ENCODE measurements at regions not wholly inside any gene's neighbourhood (a gene's known extent, or its start where the extent isn't known, plus 50 kb on each side); places are given as distances from the start of the nearest gene placed in this dataset.
"Not testable (repeated sequence)": the region's sequence is repeated elsewhere in the genome, so short reads cannot be mapped to it uniquely, and the experiment has no call there.

DNA sequence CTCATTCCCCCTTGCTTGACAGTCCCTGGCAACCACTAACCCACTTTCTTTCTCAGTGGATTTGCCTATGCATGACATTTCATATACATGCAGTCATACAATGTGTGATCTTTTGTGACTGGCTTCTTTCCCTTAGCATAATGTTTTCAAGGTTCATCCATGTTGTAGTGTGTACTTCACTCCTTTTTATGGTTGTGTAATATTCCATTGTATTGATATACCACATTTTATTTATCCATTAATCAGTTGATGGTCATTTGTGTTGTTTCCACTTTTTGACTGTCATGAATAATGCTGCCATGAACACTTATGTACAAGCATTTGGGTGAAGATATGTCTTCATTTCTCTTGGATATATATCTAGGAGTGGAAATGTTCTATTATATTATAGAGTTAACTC is 127.7 kb upstream of the GRIK3 start:
- no peak for DNase-seq (ENCODE audit: low read depth)

DNA sequence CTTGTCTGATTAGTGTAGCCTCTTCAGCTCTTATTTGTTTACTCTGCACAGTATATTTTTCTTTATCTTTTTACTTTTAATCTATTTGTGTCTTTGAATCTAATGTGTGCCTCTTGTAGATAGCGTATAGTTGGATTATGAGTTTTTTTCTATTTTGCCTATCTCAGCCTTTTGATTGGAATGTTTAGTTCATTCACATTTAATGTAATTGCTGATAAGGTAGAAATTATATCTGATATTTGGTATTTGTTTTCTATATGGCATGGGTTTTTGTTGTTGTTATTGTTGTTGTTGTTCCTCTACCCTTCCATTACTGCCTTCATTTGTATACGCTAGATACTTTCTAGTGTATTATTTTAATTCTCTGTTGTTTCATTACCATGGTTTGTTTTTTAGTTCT is 131.7 kb upstream of the GRIK3 start:
- no peak for DNase-seq (ENCODE audit: low read depth)

DNA sequence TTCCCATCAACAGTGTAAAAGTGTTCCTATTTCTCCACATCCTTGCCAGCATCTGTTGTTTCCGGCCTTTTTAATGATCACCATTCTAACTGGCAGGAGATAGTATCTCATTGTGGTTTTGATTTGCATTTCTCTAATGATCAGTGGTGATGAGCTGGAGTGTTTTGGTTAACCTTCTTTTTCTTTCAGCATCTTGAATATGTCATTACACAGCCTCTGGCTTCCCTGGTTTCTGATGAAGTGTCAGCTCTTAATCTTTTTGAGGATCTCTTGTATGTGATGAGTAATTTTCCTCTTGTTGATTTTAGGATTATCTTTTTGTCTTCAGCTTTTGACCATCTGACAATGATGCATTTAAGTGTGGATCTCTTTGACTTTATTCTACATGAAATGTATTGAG is 133.2 kb upstream of the GRIK3 start:
- DNase-seq (ENCODE audit: low read depth), result no peak

DNA sequence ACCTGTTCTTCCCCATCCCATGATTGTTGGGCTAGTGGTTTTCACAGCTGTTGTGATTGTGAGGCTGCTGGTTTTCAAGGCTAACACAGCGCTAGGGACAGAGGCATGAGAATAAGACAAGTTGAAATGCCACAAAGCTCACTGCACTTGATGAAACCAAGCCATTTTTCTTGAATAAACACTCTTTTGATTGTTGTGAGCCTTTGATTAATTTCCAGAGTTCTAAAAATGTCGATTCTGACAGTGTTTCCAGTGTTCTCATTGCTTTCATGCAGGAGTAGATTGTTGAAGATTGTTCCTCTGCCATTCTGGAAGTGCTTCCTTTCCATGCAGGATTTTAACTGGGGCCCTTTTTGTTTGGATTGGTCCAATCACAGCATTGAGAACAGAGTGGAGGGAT is 134.9 kb upstream of the GRIK3 start:
- no peak for DNase-seq (ENCODE audit: low read depth)

DNA sequence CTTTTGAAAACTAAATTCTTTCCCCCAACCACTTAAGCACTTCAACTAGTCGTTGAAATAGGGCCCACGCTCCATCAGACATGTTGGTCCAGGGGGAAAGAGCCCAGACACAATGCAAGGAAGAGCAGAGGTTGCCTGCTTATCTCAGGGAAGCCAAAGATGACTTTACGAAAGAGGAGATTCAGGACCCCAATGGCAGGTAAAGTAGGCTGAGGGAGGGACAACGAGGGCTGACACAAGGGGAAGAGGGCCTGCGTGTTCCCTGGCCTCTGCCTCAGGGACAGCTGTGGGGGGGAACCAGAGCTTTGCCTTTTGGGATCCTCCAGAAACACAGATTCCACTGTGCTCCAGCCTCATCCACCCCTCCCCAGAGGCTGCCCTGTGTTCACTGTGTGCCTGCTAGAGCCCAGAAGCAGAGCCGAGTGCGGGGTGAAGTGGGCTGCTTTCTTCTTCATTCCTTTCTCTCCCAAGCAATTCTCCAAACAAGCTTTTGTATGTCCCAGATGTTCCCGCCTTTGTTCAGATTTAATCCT is 135.5 kb upstream of the GRIK3 start:
- no peak for DNase-seq (ENCODE audit: low read depth)

DNA sequence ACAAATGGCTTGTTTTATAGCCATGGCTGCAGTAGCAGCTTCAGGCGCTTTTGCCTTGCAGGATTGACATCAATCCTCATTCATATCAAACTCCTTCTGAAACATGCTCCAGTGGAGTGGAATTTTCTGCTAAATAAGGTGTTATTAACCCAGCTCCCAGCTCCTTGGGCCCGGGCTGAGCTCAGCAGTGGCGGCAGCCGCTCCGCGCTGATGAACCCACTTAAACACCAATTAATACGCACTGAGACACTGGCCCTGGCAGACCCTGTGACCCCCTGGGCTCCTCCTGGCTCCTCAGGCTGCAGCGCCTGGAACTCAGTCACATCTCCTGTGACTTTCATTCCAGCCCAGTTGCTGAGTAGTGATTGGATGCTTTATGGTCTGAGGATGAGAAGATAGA is 137.4 kb upstream of the GRIK3 start:
- no peak for DNase-seq (ENCODE audit: low read depth)

DNA sequence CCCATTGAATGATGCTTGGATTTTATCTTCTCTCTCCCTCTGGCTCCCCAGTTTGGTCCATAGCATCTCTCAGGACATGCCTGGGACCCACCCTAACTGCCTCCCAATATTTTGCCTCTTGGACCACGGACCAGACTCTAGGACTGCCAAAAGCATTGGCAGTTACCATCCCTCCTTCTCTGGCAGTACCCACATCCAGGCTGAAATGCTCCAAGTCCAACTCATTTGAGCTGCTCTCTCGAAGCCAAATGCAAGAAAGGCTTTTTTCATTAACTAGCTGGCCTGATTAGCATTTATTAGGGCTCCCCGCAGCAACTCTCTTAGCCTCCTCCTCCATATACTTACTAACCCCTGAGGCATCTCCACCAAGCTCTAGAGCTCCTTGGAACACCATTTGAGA is 140.0 kb upstream of the GRIK3 start:
- DNase-seq (ENCODE audit: low read depth), result no peak

DNA sequence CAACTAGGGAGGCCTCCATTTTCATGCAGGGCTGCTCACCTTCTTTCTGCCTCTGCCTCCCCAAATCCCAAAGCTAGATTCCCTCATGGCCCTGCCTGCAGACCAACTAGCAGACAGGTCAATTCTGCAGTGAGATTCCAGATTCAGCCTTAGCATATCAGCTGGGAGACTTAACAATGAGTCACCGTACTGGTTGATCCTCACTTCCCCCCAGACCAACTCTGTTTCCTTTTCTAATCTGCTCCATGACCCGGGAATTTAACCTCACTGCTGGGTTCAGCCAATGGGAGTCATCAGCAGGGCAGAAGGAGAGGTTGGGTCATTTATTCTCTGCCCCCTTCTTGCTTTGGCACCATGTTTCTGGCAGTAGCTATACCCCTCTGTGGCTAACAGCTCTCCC is 140.6 kb upstream of the GRIK3 start:
- no peak for DNase-seq (ENCODE audit: low read depth)

DNA sequence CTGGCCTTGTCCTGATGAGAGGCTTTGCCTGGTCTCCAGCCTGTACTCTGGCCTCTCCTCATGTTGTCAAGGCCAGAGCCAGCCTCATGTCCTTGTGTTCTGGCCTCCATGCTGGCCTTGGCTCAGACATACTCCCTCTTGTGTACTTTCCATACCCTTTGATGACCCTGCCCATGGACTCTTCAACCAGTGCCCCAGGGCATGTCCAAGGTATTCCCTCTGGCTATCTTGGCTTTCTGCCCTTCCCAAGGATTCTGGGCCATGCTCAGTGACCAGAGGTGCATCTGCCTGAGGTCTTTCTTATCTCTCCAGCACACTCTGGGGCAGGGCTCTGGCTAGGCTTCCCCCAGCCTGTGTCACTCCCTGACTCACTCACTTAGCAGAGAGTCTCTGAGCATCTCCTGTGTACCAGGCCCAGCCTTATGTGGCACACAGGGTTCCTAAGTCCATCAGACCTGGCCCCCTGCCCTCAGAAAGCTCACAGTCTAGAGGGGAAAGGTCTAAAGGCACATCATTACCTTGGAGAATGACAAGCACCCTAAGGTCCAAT is 141.4 kb upstream of the GRIK3 start:
- no peak for DNase-seq (ENCODE audit: low read depth)

DNA sequence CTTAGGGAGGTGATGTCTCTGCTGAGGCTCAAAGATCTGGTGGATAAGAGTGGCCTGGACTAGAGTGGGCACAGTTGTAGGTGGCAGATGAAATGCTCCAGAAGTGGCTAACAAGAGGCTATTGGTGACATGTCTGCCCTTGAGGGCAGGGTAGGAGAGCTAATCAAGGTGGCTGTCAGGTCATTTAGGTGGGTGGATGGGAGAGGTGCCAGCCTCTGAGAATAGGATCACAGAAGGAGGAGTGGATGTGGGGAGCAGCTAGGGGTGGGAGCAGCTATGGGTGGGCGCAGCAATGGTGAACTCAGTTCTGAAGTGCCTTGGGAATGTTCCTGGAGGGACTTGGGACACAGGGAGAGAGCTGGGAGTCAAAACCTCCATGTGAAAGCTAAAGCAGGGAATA is 142.0 kb upstream of the GRIK3 start:
- no peak for DNase-seq (ENCODE audit: low read depth)

DNA sequence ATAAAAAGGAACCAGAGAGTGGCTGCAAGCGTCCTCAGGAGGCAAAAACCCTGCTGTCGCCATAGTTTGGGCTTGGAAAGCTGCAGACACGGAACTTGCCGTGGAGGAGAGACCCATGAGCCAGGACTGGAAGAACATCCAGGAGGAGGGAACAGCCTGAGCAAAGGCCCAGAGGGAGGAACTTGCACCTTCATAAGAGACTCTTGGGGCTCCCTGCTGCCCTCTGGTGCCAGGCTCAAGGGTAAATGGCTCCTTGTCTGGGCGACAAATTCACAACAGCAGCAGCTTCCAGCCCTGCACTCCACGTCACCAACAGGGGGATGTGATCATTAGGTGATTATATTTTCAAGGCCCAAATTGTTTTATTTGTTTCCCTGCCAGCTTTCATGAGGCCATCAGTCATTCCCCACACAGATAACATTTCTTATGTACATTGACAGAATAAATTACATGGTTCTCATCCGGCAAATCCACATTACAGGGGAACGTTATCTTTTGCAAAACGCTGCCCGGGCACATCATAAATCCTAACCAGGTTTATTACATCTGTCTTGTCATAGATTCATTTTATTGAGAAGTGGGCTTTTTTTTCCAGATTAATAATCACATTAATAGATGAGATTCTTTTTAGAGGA is 143.0 kb upstream of the GRIK3 start:
- no peak for DNase-seq (ENCODE audit: low read depth)

DNA sequence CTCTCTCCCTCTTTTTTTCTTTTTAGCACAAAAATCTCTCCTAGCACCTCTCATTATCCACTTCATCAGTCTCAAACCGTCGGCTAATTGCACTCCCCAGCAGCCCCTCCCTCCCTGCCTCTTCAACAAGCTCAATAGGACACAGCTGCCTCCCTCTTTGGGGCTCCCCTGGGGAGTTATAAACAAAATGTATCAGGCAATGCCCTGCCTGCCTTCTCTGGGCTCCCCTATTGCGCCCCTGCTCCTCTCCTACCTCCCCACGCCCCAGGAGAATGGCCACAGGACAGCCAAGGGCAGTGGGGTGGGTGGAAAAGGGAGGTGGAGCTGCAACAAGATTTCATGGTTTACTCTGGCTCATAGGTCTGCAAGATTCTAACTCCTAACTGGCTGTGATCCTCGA is 147.1 kb upstream of the GRIK3 start:
- no peak for DNase-seq (ENCODE audit: low read depth)

DNA sequence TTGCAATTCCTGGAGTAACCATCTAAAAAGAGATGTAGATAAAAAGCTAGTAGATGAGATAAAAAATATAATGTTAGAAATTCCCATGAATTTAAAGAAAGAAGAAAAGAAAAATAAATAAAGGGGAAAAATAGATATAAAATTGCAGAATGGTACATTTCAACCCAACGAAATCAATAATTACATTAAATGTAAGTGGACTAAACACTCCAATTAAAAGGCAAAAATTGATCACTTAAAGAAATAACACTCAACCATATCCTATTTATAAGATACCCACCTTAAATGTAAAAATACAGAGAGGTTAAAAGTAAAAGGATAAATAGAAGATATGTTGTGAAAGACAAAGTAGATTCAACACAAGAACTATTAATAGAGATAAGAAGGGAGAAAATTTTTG is 150.5 kb upstream of the GRIK3 start:
- no peak for DNase-seq (ENCODE audit: low read depth)

DNA sequence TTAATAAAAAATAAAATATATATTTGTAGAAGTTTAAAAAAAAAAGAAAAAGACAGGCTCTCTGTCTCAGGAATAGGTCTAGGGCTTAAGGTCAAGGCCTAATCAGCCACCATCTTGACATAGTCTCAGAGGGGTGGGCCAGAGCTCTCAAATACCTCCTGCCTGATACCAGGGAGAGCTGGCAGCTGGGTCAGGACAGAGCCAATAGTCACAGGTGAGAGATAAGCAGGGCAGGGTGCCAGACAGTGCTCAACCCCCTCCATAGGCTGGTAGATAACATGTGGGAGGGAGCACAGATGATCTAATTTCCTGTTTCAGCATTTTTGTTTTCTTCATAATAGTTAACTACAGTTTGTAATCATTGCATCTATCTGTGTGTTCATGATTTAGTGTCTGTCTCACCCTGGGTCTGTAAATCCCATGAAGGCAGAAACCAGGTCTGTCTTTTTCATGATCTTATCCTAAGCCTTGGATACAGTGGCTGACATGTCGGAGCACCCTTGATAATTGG is 152.0 kb upstream of the GRIK3 start:
- DNase-seq (ENCODE audit: low read depth), result no peak

DNA sequence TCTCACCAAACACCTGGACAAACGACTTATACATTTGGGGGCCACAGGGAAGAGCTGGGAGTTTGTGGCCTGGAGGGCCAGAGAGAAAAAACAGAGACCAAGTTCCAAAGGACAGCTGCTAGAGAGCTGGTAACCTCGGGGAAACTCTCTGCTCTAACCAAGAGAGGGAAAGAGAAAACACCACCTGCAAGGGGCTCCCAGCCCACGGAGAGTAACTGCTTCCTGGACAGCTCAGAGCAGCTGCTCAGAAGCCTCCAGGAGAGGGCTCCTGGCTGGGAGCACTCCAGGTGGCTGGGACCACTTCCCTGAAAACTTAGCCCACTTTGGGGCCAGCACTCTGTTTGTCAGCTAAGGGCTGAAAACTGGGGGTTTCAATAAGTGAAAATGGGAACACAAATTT is 154.8 kb upstream of the GRIK3 start:
- no peak for DNase-seq (ENCODE audit: low read depth)

DNA sequence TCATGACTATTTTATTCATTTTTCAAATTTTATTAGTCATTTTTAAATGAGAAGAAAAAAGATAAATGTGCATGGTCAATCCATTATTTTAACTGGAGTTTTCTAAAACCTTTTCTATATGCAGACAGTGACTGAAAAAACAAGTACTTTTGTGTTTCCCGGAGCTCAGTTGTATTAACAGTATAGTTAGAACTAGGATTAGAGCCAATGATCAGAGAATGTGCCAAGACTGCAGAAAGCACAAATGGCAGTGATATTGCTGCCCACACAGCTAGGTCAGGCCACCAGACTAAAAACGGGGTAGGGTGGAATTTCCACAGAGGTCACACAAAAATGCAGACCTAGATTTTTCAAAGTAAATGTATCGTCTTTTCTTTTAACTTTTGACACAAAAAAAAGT is 163.1 kb upstream of the GRIK3 start:
- DNase-seq (ENCODE audit: low read depth), result no peak

DNA sequence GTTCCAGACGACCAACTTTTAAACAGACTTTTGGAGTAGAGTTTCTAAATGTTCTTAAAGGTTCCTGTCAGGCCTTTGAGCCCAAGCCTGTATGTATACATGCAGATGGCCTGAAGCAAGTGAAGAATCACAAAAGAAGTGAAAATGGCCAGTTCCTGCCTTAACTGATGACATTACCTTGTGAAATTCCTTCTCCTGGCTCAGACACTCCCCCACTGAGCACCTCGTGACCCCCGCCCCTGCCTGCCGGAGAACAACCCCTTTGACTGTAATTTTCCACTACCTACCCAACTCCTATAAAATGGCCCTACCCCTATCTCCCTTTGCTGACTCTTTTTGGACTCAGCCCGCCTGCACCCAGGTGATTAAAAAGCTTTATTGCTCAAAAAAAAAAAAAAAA is 180.0 kb upstream of the GRIK3 start:
- not testable (repeated sequence) for DNase-seq (ENCODE audit: low read depth)

DNA sequence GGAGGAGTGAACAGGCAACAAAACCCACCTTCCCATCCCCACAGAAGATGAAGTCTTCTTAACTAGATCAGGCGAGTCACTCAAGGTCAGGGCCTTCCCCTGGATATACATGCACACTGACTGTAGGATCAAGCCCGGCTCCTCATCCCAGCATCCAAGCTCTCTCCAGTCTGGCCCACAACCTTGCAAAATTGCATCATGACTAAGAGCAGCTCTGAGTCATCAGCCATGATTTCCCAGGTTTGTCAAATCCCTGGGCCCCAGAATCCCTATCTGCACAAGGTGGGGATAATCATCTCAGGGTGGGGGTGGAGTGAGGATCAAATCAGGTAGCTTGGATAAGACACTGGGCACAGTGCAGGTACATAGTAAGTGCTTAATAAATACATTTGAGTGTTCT is 199.3 kb upstream of the GRIK3 start:
- no peak for DNase-seq (ENCODE audit: low read depth)

DNA sequence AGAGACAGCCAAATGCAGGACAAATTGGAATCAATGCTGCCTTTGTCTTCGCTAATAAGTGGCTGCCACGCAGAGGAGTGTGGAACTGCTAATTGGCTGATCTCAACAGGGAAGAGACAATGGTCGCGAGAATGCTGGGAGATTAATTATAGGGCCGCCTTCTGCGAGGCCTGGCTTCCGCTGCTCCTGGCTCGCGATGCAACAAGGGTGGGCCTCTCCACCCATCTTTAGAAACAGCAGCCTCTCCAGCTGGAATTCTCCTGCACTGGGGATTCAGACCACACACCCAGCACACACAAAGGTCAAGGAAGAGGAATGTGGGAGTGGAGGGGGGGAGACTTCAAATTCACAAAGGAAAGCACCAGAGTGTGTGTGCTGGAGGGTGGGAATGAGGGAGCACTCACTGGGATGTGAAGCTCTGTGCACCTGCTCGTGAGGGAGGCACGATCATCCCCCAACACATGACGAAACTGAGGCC is 200.7 kb upstream of the GRIK3 start:
- no peak for DNase-seq (ENCODE audit: low read depth)

DNA sequence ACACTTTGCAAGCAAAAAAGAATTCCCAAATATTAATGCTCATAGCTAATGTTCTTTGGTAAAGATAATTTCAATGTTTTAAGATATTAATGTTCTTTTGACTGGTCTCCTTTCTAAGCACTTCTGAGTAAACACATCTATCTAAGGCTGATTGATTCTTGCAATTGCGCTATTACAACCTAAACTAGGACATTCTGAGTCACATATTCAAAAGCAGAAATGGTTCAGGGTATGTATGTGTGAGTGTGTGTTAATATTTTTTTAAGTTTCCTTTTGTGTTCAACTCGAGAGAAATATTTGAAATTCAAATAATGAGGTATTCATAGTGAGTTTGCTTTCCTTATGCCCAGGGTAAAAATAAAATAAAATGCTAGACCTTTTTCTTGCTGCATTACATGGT is 203.6 kb upstream of the GRIK3 start:
- no peak for DNase-seq (ENCODE audit: low read depth)

DNA sequence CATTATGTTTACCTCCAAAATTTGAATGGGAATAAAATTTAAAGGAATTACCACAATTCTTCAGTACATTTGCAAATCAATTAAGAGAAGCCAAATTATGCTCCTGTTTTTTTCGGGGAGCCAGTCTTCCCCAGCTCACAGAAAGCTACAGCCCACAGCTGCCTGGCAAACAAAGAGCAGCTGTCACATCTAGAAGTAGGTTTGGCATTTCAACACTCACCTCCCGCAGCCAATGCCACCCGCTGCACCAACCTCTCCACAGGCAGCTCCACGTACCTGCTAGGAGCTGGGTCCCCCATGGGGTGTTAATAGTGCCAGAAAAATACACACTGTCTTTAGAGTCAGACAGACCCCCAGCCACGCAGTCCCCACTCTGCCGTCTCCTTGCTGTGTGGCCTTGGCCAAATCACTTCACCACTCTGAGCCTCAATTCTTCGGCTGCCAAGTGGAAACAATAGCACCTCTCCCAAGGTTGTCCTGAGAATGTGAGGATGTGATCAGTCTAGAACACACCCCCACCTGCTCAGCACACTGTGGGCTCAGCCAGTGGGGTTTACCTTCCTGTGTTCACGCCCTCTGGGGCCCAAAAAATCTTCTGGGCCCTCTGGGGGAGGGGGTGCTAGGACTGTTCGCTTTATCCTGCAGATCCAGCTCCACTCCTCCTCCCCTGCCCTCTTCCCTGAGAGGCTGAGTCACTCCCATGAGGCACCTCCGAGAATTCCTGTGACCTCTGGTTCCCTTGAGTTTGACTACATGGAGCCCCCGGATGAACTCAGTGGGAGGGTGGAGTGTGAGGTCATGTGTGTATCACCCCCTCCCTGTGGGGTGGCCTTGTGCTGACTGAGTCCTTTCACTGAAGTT is 204.3 kb upstream of the GRIK3 start:
- DNase-seq (ENCODE audit: low read depth), result no peak

DNA sequence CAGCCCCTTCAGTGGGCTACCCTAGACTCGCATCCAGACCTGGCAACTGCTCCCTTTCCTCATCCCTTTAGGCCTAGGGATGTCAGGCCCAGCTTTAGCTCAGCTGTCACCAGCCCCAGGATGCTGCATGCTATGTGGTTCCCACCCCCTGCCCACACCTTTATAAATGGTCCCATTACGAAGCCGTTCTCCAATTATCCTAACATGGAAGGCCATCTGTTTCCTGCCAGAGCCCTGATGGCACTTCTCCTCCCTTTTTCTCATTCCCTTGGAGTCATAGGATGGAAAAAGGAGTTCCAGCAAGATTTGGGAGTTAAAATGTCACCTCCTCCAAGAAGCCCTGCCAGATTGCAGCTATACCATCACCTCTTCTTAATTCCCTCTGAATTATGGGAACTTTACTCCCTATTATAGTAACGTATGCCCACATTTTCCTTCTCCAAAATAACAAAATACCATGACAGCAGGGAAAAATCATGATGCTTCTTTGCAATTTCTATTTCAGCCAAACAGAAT is 205.0 kb upstream of the GRIK3 start:
- no peak for DNase-seq (ENCODE audit: low read depth)

DNA sequence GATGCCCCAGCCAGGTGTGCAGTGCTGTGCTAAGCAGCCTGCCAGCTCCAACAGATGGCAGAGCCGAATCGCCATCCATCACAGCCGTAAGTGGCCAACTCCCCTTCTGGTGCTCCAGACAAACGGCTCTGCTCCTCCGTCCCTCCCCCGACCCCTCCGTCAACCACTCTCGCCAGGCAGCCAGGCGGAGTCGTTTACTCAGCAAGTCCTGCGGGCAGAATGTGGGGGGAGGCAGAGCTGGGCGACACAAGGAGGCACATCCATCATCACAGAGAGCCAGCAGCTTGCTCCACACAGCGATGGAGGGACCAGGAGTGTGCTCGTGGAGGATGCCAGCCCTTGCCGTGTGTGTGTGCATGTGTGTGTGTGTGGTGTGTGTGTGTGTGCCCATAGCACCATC is 206.6 kb upstream of the GRIK3 start:
- no peak for DNase-seq (ENCODE audit: low read depth)

All from stimulated activated CD8-positive, alpha-beta memory T cell treated with anti-CD3 and anti-CD28 coated beads, Interleukin-4, amount 100 ng/mL, for 24 hours (primary cell).